GM13976 (cell line): ENCODE measurements at regions not wholly inside any gene's neighbourhood (a gene's known extent, or its start where the extent isn't known, plus 50 kb on each side); places are given as distances from the start of the nearest gene placed in this dataset.

Experiments
- DNase-seq: peaks from one replicate; pipeline ENCODE4 v3.0.0; 2012; ENCODE audit warnings: low spot score
- CTCF ChIP-seq: IDR thresholded peaks from 2 replicates; pipeline ENCODE4 v1.5.1; 2012; ENCODE audit warnings: borderline replicate concordance, mild to moderate bottlenecking; ENCODE audit not compliant: insufficient read depth; ENCODE audit errors: extremely low read depth, missing control alignments, control extremely low read depth
- in situ Hi-C: fragments of 300-500 bp; cut with MboI; formaldehyde crosslinking; loops from one replicate; pipeline ENCODE4 v1.12.0; 2022; ENCODE audit warnings: low sequenced_read_pairs, mixed read lengths, inconsistent platforms; ENCODE audit not compliant: unreplicated experiment

GRCh38 chr11:119896387-119897045 lies 167.5 kb upstream of the NECTIN1 start:
- no peak for DNase-seq
- in situ Hi-C loops, result no loop called here

DNA sequence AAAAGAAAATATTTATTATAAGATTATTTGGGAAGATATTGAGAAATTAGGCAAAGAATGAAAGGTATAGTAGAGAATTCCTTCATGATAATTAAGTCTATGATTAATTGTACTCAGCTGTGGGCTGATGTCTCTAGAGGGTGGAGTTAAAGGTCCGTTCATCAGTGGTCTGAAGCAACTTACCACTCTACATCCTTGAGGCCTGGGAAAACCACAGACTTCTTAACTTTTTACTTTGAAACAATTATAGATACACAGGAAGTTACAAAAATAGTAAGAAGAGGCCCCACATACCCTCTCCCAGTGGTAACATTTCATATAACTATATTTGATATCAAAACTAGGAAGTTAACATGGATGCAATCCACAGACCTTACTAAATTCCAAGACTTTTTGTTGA lies 167.0 kb upstream of the NECTIN1 start:
- in situ Hi-C loops, result no loop called here
- no peak for TF ChIP-seq CTCF
- DNase-seq, result no peak

More at GRCh38 chr11:119896387-119897045, 167.5 kb upstream of the NECTIN1 start:
- TF ChIP-seq CTCF, result no peak

DNA sequence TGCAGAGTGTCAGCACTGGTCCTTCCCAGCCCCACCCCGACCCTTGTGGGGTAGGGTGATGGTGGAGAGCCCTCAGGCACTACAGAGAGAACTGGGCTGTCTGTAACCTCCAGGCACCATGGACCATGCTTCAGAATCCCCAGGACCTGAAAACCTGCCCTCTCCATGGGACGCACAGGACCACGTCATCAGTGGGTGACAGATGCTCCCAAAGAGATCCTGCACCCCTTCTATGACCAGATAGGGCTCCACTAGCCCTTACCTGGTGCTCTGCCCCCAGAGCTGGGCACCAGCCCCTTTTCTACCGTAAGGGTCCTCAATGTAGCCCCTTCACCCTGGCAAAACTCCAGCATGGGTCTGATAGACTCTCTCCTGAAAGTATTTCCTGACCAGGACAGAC lies 165.9 kb upstream of the NECTIN1 start:
- TF ChIP-seq CTCF, result no peak
- in situ Hi-C loops, result no loop called here
- DNase-seq, result no peak

DNA sequence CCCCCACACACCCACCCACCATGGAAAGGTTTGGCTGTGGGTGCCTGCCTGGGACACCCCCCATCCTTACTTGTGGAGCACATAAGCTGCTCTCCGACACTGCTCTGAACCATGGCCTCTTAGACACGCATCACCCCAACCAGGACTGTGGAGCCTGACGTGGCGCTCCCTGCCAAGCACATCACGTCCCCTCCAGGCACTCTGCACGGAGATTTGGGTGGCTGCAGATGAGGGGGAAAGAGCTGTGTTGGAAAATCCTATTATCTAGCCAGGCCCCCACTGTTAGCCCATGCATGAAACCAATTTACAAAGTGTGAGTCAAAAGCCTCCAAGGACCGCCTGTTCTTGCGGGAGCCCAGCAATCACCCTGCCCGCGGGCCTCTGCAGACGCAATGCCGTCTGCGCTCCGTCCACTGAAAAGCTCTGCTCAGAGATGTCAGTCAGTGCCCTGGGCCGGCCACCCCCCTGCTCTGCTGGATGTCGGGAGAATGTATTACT lies 163.4 kb upstream of the NECTIN1 start:
- TF ChIP-seq CTCF, result no peak
- in situ Hi-C loops, result no loop called here
- DNase-seq, result no peak

GRCh38 chr11:119891055-119891768 lies 162.2 kb upstream of the NECTIN1 start:
- no peak for DNase-seq
- no peak for TF ChIP-seq CTCF

GRCh38 chr11:119890466-119890865 lies 161.5 kb upstream of the NECTIN1 start:
- TF ChIP-seq CTCF, result no peak
- DNase-seq, result no peak
- in situ Hi-C loops, result no loop called here

More at GRCh38 chr11:119891055-119891768, 162.2 kb upstream of the NECTIN1 start:
- in situ Hi-C loops, result no loop called here
